Fibroblast of pulmonary artery (primary cell): ENCODE measurements at regions not wholly inside any gene's neighbourhood (a gene's known extent, or its start where the extent isn't known, plus 50 kb on each side); places are given as distances from the start of the nearest gene placed in this dataset.

ENCODE experiments used
- DNase-seq: peaks from one replicate; pipeline ENCODE4 v3.0.0-alpha.2; 2010; ENCODE audit warnings: low read depth
- H3K4me3 ChIP-seq: replicated peaks from 2 replicates; pipeline ENCODE4 v1.5.1; 2011; ENCODE audit warnings: low read depth, mild to moderate bottlenecking, control low read depth, low read length, moderate library complexity
- CTCF ChIP-seq: IDR thresholded peaks from 2 replicates; pipeline ENCODE4 v1.5.1; 2011; ENCODE audit warnings: mild to moderate bottlenecking, control low read depth, low read length, inconsistent platforms; ENCODE audit errors: missing control alignments

- no peak for TF ChIP-seq CTCF
- peak; percentile 22 for DNase-seq
- H3K4me3 ChIP-seq = no peak overlapping the region
These were observed 57.3 kb upstream of the MET start for GRCh38 chr7:116614499-116615262.

- TF ChIP-seq CTCF = no peak
- DNase-seq = peak; percentile 77
- H3K4me3 ChIP-seq = no peak overlapping the region
These were observed 55.4 kb upstream of the MET start for GRCh38 chr7:116616555-116617059.

- H3K4me3 ChIP-seq = no peak overlapping the region
- no peak for DNase-seq
- TF ChIP-seq CTCF = no peak
These were observed 54.1 kb upstream of the MET start for GRCh38 chr7:116617878-116618277.

- no peak overlapping the region for H3K4me3 ChIP-seq
- DNase-seq = no peak
- no peak for TF ChIP-seq CTCF
These were observed 53.5 kb upstream of the MET start for GRCh38 chr7:116618338-116619128.

GRCh38 chr7:116621649-116622048 lies 50.3 kb upstream of the MET start:
- H3K4me3 ChIP-seq = no peak overlapping the region
- no peak for TF ChIP-seq CTCF
- DNase-seq = peak; percentile 16
